Hepatocyte (in vitro differentiated cells): ENCODE measurements at regions not wholly inside any gene's neighbourhood (a gene's known extent, or its start where the extent isn't known, plus 50 kb on each side); places are given as distances from the start of the nearest gene placed in this dataset.

Source experiments
- EZH2 ChIP-seq: fragments of 200-600 bp; sonication (generic); IDR thresholded peaks from 2 replicates; pipeline ENCODE4 v1.6.1; 2016; ENCODE audit warnings: antibody characterized with exemption, mild to moderate bottlenecking, borderline replicate concordance
- TF ChIP-seq, protein P1 (sequence below): fragments of 200-600 bp; sonication (generic); IDR thresholded peaks from 2 replicates; pipeline ENCODE4 v1.5.1; 2016; ENCODE audit warnings: antibody characterized with exemption, mild to moderate bottlenecking; ENCODE audit not compliant: poor library complexity

DNA sequence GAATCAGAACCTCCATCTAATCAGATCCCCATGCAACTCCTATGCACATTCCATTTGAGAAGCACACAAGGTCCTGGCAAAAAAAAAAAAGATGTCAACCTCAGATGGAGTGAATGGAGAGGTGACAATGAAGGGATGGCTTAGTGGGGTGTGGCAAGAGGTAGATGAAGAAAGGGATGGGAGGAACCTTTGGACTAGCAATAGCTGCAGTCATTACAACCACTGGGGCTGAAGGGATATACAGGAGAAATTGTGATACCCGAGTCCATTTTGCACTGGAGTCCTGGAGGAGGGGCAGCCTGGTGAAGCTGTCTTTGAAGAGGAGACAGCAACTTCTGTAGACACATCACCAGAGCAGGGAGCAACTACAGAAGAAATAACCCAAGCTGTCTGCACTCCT, 219.6 kb downstream of the ENC1 start:
- TF ChIP-seq, protein P1, sequence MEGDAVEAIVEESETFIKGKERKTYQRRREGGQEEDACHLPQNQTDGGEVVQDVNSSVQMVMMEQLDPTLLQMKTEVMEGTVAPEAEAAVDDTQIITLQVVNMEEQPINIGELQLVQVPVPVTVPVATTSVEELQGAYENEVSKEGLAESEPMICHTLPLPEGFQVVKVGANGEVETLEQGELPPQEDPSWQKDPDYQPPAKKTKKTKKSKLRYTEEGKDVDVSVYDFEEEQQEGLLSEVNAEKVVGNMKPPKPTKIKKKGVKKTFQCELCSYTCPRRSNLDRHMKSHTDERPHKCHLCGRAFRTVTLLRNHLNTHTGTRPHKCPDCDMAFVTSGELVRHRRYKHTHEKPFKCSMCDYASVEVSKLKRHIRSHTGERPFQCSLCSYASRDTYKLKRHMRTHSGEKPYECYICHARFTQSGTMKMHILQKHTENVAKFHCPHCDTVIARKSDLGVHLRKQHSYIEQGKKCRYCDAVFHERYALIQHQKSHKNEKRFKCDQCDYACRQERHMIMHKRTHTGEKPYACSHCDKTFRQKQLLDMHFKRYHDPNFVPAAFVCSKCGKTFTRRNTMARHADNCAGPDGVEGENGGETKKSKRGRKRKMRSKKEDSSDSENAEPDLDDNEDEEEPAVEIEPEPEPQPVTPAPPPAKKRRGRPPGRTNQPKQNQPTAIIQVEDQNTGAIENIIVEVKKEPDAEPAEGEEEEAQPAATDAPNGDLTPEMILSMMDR = no peak
- no peak for TF ChIP-seq EZH2
